Hippocampal formation (tissue), 2 donors: ENCODE measurements at regions not wholly inside any gene's neighbourhood (a gene's known extent, or its start where the extent isn't known, plus 50 kb on each side); places are given as distances from the start of the nearest gene placed in this dataset.

Experiments
- DNase-seq, 2 donors: peaks; one replicate each; lab custom pipeline; 2025; lab: John Stamatoyannopoulos, UW

GRCh38 chr6:144578385-144579350 lies 293.5 kb downstream of the UTRN start:
- no peak for DNase-seq

GRCh38 chr6:144580039-144580438 lies 294.9 kb downstream of the UTRN start:
- DNase-seq = no peak

DNA sequence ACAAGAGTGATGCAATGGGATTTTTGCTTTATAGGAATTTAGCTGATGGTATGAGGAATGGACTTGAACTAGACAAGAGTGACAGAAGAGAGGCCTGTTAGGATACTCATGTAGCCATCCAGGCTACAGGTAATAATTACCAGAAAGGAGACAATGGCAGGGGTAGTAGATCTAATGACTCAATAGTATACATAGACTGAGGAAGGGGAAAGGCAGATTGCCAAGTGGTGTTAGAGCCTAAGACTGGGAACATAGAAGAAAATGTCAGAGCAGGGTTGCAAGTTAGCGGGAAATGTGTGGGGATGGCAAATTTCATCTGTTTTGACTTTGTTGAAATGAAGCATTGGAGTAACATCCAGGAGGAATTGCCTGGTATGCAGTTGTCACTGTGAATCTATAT lies 295.6 kb downstream of the UTRN start:
- no peak for DNase-seq

DNA sequence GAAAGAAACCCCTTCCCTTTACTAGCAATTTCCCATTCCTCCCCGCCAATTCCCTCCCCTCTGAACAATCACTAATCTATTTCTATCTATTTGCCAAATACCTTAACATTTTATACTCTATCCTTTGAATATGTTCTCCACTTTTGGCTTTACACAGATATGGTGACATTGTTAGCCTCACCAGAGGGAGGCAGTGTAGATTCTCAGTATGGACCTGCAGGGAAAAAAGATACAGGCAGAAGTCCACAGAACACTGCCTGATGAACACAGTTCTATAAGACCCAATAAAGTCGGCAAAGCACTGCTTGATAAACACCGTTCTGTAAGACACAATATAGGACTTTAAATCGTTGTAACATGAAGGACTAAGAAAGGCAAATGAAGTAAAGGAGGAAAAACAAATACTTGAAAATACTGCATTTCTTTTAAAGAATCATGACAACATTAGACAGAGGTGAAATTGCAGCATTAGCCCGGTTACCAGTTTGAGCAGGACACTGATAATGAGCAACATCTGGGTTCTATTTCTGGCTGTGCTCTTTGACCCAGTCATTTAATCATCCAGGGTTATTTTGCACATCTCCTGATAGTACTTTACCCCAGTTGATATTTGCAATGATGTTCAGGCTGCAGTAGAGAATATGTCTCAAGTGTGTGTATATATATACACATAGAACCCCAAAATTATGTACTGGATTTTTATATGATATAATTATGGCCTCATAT lies 296.8 kb downstream of the UTRN start:
- DNase-seq = peak in 1 of 2 donors; percentile 5

DNA sequence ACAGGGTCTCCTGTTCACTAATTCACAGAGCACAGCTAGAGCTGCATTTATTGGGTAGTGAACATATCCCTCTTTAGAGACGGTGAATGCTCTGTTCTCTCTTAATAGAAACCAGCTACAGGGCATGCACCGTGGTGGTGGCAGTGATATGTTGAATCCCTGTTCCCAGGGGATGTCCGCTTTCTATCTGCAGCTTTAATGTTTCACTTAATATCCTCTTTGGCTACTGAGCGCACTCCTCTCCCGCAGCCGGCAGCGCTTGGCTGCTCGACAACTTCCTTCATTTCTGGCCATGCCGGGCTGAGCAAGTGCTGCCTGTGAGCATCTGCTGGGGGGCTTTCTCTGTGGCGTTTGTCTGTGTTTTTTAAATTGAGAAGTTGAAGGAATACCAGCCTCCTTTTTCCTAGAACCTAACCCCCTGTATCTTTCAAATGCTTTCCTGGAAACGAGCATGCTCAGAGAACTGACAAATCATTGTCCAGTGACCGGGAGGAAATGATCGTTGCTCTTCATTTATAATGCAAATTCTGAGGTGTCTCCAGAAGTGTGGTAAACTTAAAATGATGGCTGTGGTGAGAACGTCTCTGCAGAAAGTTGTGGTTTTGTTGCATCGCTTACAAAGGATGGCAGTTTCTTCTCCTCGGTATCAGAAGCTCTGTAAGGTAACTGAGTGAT lies 297.9 kb downstream of the UTRN start:
- DNase-seq = peak in 1 of 2 donors; percentile 12

DNA sequence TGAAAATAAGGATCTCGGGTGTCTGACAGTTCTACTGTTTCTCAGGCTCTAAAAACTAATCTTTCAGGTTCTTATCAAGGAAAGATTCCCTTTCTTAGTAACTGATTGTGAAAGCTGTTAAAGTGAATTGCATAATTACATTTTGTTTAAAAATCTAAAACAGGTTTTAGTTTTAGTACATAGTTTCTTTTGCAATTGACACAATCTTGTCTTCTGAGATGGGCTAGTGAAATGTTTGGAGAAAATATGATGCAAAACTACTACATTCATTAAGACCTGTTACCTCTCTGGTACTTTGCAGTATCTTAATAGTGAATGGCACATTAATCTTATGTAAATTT lies 298.4 kb downstream of the UTRN start:
- DNase-seq = no peak

- peak in 1 of 2 donors; percentile 30 for DNase-seq
Measured at GRCh38 chr6:144585217-144585814, 300.2 kb downstream of the UTRN start.

- DNase-seq = no peak
Measured at GRCh38 chr6:144586986-144587385, 301.9 kb downstream of the UTRN start.

GRCh38 chr6:144588697-144589325 lies 303.7 kb downstream of the UTRN start:
- no peak for DNase-seq

DNA sequence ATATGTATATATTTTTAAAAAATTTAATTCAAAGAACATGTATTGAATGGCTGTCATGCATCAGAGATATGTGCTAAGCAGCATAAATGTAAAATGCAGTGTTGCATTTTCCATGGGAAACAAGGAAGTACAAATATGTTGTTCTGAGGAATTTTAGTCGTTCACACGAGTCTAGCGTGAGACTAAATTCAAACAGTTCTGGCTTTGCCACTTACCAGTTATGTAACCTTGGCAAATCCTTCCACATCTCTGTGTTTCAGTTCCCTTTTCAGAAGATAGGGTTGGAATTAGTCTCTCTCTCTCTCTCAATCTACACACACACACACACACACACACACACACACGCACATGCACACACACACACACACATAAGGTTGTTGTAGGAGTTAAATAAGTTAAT lies 305.4 kb downstream of the UTRN start:
- peak in 1 of 2 donors; percentile 35 for DNase-seq

DNA sequence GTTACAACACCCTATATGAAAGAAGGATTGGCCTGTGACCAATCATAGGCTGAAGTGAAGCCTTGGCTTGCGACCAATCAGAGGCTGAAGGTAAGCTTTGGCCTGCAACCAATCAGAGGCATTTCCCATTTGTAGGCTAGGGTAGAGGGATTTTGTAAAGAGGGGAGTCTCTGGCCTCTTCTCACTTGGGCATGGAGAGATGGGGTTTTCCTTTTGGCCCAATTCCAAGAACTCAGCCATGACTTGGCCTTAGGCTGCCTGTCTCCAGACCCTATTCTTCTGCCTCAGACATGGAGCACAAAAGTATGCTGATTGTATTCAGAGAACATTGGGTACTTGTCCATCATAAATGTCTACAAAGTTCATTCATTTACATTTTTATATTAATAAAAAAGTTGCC lies 308.3 kb downstream of the UTRN start:
- no peak for DNase-seq

- DNase-seq = no peak
Measured at GRCh38 chr6:144594585-144594984, 309.4 kb downstream of the UTRN start.

GRCh38 chr6:144595266-144595665 lies 310.1 kb downstream of the UTRN start:
- DNase-seq = no peak

DNA sequence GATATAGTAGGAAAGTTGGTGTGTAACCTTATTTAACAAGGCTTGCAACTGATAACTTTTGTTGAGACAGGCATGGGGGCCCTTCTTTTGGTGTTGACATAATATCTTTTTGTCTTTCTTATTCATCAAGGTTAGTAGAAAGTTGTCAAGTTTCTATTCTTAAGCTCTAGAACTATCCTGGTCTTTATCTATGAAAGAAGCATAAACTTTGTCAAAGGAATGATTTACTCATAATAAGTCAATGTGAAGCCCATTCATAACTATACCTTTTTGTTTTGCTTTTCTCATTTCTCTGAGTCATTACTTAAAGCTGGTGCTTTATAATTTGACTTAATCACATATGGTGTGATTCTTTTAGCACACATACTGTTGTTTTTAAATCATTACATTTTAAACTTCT lies 312.4 kb downstream of the UTRN start:
- DNase-seq = no peak

GRCh38 chr6:144599615-144600014 lies 314.5 kb downstream of the UTRN start:
- DNase-seq = no peak

DNA sequence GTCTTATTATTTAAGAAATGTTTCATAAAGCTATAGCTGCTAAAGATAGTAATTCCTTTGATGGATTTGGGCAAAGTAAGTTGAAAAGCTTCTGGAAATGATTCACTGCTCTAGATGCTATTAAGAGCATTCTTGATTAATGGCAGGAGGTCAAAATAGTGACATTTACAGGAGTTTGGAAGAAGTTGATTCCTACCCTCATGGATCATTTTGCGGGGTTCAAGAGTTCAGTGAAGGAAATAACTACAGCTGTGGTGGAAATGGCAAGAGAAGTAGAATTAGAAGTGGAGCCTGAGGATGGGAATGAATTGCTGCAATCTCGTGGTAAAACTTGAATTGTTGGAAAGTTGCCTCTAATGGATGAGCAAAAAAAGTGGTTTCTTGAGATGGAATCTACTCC lies 316.1 kb downstream of the UTRN start:
- DNase-seq = no peak

GRCh38 chr6:144602523-144603180 lies 317.5 kb downstream of the UTRN start:
- DNase-seq = no peak

DNA sequence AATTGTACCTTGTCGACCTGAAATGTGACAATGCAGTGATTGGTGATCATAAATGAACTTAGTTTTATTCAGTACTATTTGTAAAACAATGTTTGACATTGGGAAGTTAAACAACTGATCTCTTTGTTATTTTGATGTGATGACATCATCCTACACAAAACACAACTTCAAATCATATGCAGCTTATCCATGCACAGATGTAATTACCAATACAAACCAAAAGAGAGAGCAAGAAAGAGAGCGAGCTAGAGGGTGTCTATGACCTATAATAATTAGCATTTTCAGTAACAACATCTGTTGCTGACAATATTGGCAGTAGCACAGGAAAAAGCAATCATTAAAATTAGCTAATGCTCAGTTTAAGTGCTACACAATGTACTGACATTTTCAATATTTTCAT lies 320.9 kb downstream of the UTRN start:
- DNase-seq = no peak

- no peak for DNase-seq
Measured at GRCh38 chr6:144607998-144608735, 323.0 kb downstream of the UTRN start.

- DNase-seq = no peak
Measured at GRCh38 chr6:144612811-144613210, 327.7 kb downstream of the UTRN start.
